GM03348 (cell line): ENCODE measurements at regions not wholly inside any gene's neighbourhood (a gene's known extent, or its start where the extent isn't known, plus 50 kb on each side); places are given as distances from the start of the nearest gene placed in this dataset.

Experiments
- DNase-seq: peaks from one replicate; pipeline ENCODE4 v3.0.0; 2012; ENCODE audit warnings: low spot score

GRCh38 chr3:89762405-89762804 is 655.0 kb downstream of the EPHA3 start:
- DNase-seq: no peak

GRCh38 chr3:89783341-89783927 is 676.0 kb downstream of the EPHA3 start:
- no peak for DNase-seq

- DNase-seq: peak; percentile 2
These were observed 680.1 kb downstream of the EPHA3 start for GRCh38 chr3:89787485-89787884.

- DNase-seq: no peak
These were observed 680.6 kb downstream of the EPHA3 start for GRCh38 chr3:89787979-89788378.

- no peak for DNase-seq
These were observed 688.1 kb downstream of the EPHA3 start for GRCh38 chr3:89795506-89795905.

GRCh38 chr3:89802881-89803280 is 695.5 kb downstream of the EPHA3 start:
- no peak for DNase-seq

- no peak for DNase-seq
These were observed 696.3 kb downstream of the EPHA3 start for GRCh38 chr3:89803711-89804110.

- DNase-seq: no peak
These were observed 698.7 kb downstream of the EPHA3 start for GRCh38 chr3:89806166-89806565.

GRCh38 chr3:89808680-89809197 is 701.3 kb downstream of the EPHA3 start:
- DNase-seq: no peak

GRCh38 chr3:89813500-89813899 is 706.1 kb downstream of the EPHA3 start:
- DNase-seq: no peak

GRCh38 chr3:89841041-89841440 is 733.6 kb downstream of the EPHA3 start:
- no peak for DNase-seq

GRCh38 chr3:89845053-89845452 is 737.6 kb downstream of the EPHA3 start:
- no peak for DNase-seq

GRCh38 chr3:89847955-89848354 is 740.5 kb downstream of the EPHA3 start:
- DNase-seq: no peak

GRCh38 chr3:89851974-89852621 is 744.7 kb downstream of the EPHA3 start:
- DNase-seq: peak; percentile 31

GRCh38 chr3:89859757-89860156 is 752.3 kb downstream of the EPHA3 start:
- DNase-seq: no peak

- DNase-seq: no peak
These were observed 759.9 kb downstream of the EPHA3 start for GRCh38 chr3:89867286-89867685.

- DNase-seq: no peak
These were observed 768.7 kb downstream of the EPHA3 start for GRCh38 chr3:89876116-89876515.

GRCh38 chr3:89877230-89877629 is 769.8 kb downstream of the EPHA3 start:
- no peak for DNase-seq

GRCh38 chr3:89889386-89889785 is 782.0 kb downstream of the EPHA3 start:
- DNase-seq: no peak

GRCh38 chr3:89908711-89909213 is 801.3 kb downstream of the EPHA3 start:
- DNase-seq: no peak

- no peak for DNase-seq
These were observed 804.6 kb downstream of the EPHA3 start for GRCh38 chr3:89912031-89912430.

- no peak for DNase-seq
These were observed 816.6 kb downstream of the EPHA3 start for GRCh38 chr3:89923921-89924610.

GRCh38 chr3:89925976-89926375 is 818.6 kb downstream of the EPHA3 start:
- DNase-seq: no peak
